PC-9 (cell line): ENCODE measurements at regions not wholly inside any gene's neighbourhood (a gene's known extent, or its start where the extent isn't known, plus 50 kb on each side); places are given as distances from the start of the nearest gene placed in this dataset.

Experiments
- CTCF ChIP-seq: fragments of 200-600 bp; sonication (generic); conservative IDR thresholded peaks from 2 replicates; pipeline ENCODE4 v1.6.1; 2017; ENCODE audit warnings: mixed run types, antibody characterized with exemption, mild to moderate bottlenecking, moderate library complexity
- EZH2 ChIP-seq: fragments of 200-600 bp; sonication (generic); IDR thresholded peaks from 2 replicates; pipeline ENCODE4 v1.8.0; 2017; ENCODE audit warnings: antibody characterized with exemption, low read depth

- TF ChIP-seq CTCF = no peak
- no peak for TF ChIP-seq EZH2
Observed at GRCh38 chr4:31106419-31106818, 386.2 kb downstream of the PCDH7 start.
